M059J (cell line): ENCODE measurements at regions not wholly inside any gene's neighbourhood (a gene's known extent, or its start where the extent isn't known, plus 50 kb on each side); places are given as distances from the start of the nearest gene placed in this dataset.
"Not testable (repeated sequence)": the region's sequence is repeated elsewhere in the genome, so short reads cannot be mapped to it uniquely, and the experiment has no call there.

Experiments
- DNase-seq: peaks from one replicate; pipeline ENCODE4 v3.0.0-alpha.2; 2012; ENCODE audit warnings: low read depth

- DNase-seq: not testable (repeated sequence)
Observed at GRCh38 chr7:149930374-149931068, 56.8 kb downstream of the ATP6V0E2 start.

DNA sequence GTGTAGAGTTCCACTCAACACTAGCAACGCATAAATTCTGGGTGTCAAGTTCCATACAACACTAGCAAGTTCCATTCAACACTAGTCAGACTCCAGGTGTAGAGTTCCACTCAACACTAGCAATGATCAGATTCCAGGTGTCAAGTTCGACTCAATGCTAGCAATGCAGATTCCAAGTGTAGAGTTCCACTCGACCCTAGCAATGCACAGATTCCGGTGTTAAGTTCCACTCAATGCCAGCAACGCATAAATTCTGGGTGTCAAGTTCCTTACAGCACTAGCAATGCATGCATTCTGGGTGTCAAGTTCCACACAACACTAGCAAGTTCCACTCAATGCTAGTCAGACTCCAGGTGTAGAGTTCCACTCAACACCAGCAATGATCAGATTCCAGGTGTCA is 60.0 kb downstream of the ATP6V0E2 start:
- DNase-seq: not testable (repeated sequence)

DNA sequence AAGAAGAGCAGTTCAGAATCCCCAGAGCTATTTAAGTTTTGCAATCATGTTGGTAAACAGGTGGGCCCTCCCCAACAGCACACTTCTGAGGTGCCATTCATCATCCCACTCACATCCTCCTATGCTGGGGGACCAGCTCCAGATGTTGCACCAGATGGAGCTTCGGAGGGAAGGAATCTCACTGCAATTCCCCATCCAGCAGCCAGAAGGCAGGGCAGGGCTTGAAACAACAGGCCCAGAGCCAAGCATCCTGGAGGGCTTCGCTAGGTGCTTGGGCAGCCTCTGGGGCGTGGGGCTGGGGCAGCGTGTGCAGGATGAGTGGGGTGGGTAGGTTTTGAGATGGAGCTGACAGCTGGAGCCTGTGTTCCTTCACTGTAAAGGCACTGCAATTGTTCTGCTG is 73.6 kb downstream of the ATP6V0E2 start:
- DNase-seq: not testable (repeated sequence)

DNA sequence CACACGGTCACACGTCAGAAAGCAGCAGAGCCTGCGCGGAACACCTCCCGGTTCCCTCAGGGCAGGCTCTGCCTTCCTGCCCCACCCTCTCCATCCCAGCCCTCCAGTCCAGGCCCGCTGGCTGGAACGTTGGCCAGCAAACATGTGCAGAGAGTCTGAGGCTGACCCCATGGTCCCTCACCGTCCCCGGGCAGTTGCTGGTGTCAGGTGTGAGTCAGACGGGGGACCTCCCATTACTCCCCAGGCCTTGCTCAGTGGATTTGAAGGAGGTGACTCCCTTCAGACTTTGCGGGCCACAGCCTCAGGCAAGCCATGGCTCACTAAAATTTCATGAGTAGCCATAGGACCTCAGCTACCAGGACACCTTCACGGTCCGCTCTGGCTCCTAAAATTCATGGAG is 74.7 kb downstream of the ATP6V0E2 start:
- DNase-seq: peak; percentile 1

DNA sequence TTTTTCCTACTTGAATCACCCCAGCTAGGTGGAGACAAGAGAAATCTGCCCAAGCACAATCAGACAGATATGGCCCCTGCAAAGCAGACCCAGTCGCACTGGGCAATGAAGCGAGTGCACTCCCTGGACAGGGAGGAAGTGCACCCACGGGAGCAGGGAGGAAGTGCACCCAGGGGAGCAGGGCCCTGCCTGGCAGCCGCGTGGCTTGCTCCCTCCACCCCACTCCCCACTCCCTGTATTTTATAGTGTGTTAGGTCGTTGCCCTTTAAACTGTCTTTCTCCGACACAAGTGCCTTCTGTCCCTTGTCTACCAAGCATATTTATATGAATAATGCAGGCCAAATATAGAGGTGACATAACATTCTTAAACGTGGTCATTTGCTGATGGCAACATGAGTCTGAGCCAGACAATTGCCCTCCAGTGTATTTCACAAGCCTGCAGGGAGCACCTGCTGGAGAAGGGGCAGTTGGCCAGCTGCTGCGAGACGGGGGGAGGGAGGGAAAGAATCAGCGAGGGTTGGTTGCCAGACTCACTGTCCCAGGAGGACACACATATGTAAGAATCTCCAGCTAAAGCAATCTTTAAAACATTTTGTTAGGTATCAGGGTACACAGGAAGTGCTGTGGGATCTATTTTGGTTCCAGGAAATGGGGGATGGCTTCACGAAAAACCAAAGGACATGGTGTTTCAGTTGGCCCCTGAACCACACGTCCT is 76.3 kb downstream of the ATP6V0E2 start:
- not testable (repeated sequence) for DNase-seq

GRCh38 chr7:149950578-149950924 is 76.8 kb downstream of the ATP6V0E2 start:
- DNase-seq: not testable (repeated sequence)

- not testable (repeated sequence) for DNase-seq
Observed at GRCh38 chr7:149951579-149951978, 77.8 kb downstream of the ATP6V0E2 start.

GRCh38 chr7:149958880-149959279 is 85.1 kb downstream of the ATP6V0E2 start:
- DNase-seq: not testable (repeated sequence)

DNA sequence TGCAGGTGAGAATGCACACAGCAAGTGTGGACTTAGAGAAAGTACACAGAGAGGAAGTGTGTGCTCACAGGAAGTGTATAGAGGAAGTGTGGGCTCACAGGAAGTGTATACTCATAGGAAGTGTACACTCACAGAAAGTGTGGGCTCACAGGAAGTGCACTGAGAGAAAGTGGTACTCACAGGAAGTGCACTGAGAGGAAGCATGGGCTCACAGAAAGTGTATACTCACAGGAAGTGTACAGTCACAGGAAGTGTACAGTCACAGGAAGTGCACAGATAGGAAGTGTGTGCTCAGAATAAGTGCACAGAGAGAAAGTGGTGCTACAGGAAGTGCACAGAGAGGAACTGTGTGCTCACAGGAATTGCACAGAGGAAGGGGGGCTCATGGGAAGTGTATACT is 87.1 kb downstream of the ATP6V0E2 start:
- not testable (repeated sequence) for DNase-seq

DNA sequence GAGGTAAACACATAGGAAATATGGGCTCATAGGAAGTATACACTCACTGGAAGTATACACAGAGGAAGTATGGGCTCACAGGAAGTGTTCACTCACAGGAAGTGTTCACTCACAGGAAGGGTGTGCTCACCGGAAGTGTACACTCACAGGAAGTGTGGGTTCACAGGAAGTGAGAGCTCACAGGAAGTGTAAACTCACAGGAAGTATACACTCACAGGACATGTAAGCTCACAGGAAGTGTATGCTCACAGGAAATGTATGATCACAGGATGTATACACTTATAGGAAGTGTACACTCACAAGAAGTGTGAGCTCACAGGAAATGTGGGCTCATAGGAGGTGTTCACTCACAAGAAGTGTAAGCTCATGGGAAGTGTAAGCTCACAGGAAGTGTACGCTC is 88.1 kb downstream of the ATP6V0E2 start:
- not testable (repeated sequence) for DNase-seq

DNA sequence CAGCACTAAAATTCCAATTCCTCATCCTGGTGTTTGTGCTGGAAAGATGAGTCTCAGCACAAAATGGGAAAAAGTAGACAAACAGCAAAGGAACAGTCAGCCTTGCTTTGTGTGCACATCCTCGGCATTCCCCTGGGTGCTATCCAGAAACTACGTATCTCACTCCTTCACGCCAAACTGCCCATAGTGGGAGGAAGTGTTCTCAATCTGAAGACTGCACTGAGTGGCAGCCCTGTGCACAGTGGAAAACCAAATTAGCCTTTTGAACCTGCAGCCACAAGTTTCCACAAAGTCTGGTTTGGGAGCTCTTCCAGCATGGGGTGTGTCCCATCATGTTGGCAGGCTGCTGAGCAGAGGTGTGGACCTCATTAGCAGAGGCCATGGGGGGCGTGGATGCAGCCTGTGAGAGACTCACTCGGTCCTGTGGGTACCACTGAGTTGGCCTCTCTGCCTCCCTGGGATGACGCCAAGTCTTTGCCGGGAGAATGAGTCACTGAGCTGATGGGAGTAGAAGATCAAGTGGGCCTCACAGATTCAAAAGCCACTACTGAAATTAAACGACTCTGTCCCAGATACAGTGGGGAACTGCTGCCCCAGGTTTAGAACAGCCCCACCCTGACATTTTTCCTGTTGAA is 89.0 kb downstream of the ATP6V0E2 start:
- DNase-seq: not testable (repeated sequence)

GRCh38 chr7:149963985-149964384 is 90.2 kb downstream of the ATP6V0E2 start:
- not testable (repeated sequence) for DNase-seq

GRCh38 chr7:149966444-149966843 is 92.7 kb downstream of the ATP6V0E2 start:
- DNase-seq: not testable (repeated sequence)

DNA sequence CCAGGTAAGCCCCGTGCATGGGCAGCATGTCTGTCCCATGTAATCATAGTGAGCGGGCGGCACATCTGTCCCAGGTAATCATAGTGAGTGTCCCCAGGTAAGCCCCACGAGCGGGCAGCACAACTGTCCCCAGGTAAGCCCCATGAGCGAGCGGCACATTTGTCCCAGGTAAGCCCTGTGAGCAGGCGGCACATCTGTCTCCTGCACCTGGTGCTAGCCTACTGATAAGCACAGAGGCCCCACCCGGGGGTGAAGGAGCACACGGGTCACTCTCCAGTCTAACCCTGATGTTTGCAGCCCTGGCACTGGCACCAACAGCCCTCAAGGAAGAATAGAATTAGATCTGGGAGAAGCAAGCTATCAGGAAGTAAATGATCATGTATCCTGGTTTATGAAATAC is 99.2 kb downstream of the ATP6V0E2 start:
- DNase-seq: not testable (repeated sequence)

DNA sequence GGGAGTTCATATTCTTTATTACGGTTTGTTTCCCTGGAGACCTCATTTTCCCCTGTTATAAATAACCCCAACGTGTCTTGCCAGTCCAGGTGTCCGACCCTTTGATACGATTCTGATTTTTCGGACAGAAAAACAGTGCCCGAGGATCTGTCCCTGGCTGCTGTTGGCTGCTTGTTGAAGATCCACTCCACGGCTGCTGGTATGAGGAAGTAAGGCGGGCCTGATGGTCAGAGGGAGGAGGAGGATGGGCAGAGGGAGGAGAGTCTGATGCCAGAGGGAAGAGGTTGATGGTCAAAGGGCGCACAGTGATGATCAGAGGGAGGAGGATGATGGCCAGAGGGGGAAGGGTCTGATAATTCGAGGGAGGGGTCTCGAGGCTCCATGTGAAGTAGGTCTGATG is 99.9 kb downstream of the ATP6V0E2 start:
- not testable (repeated sequence) for DNase-seq

DNA sequence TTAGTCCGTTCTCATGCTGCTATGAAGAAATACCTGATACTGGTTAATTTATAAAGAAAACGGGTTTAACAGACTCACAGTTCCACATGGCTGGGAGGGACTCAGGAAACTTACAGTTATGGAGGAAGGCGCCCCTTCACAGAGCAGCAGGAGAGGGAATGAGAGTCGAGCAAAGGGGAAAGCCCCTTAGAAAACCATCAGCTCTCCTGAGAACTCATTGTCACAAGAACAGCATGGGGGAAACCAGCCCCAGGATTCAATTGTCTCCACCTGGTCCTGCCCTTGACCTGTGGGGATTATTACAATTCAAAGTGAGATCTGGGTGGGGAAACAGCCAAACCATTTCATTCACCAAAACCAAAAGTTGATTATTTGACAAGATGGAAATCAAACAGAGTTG is 101.8 kb downstream of the ATP6V0E2 start:
- not testable (repeated sequence) for DNase-seq

GRCh38 chr7:149978537-149978936 is 104.8 kb downstream of the ATP6V0E2 start:
- not testable (repeated sequence) for DNase-seq

DNA sequence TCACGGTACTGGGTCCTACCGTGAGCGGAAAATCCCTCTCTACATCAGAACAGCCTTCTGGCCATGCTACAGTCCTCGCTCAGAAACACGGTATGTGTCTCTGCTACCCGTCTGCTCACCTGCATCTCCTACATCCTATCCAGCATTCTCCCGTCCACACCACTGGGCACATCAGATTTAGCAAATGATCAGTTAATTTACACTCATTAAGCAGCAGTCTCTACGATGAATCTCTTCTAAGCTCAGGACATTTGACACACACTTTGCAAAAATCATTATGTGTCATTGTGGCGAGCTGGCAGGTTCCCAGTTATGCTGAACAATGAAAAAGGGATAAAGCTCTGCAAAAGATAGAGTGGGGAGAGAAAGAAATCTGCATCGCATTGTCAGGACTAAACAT is 105.2 kb downstream of the ATP6V0E2 start:
- not testable (repeated sequence) for DNase-seq

DNA sequence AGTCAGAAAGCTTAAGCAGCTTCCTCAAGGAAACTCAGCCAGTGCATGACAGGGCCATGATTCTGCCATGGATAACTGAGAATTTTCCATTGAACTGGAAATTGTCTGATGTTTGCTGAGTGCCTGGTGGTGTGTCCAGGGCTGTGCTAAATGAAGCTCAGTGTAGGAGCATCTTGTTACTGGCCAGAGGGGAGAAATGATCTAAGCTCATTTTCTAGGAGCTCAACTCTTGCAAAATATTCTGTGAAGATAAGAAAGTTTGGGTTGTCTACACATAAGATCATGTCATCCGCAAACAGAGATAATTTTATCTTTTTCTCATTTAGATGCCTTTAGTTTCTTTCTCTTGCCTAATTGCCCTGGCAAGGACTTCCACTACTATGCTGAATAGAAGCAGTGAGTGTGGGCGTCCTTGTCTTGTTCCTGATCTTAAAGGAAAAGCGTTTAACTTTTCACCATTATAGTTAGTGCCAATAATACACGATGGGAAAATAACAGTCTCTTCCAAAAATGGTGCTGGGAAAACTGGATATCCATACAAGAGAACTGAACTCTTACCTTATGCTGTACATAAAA is 108.9 kb downstream of the ATP6V0E2 start:
- not testable (repeated sequence) for DNase-seq

DNA sequence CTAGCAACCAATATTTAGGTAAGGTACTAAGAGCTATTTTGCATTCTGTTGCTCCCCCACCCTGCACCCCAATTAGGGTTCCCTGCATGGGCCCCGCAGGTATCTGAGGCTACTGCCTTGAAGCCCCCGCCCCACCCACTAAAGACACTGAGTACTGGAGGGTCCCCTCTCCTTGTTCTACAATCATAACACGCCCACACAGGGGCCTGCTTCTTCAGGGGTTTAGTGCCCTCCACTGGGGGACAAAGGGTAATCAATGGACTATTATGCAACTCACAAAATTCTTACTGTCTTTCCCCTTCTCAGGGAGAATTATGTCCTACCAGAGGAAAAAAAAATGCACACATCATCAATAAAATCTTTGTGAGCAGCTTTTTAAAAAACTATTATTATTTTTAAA is 113.1 kb downstream of the ATP6V0E2 start:
- not testable (repeated sequence) for DNase-seq

GRCh38 chr7:149991652-149992302 is 118.0 kb downstream of the ATP6V0E2 start:
- not testable (repeated sequence) for DNase-seq

DNA sequence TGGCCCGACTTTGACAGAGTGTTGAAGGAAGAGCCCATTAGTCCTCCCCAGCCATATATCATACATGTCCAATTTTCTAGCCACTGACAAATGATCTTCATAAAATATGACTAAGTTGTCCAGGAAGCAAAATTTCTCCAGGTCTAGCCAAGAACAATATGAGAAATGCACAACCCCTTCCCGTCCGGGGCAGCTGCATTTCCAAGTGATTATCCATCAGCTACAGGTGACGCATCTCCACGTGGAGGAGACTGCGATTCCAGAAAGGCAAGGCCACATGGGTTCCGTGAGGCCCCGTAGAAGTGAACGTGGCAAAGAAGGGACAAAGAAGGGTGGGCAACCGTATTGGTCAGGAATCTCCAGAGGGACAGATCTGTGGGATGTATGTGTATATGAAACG is 118.6 kb downstream of the ATP6V0E2 start:
- not testable (repeated sequence) for DNase-seq
